ENCODE measurements at regions not wholly inside any gene's neighbourhood (a gene's known extent, or its start where the extent isn't known, plus 50 kb on each side); places are given as distances from the start of the nearest gene placed in this dataset.

- no peak for TF ChIP-seq SIN3A (IDR thresholded peaks at IDR 0.05; ENCODE audit: borderline replicate concordance, insufficient read depth, low read depth, low read length)
- TF ChIP-seq TCF7L2 (IDR thresholded peaks at IDR 0.05; ENCODE audit: low read depth, low read length), result no peak
- no peak for TF ChIP-seq POLR2AphosphoS5 (IDR thresholded peaks at IDR 0.05; ENCODE audit: low read depth, low read length)
- TF ChIP-seq CTCF (IDR thresholded peaks at IDR 0.05), result no peak
- no peak for TF ChIP-seq REST (IDR thresholded peaks at IDR 0.05; ENCODE audit: insufficient read depth in 1 of 2, low read depth in 2 of 2, low read length in 1 of 2)
- in situ Hi-C loops (cut with HindIII; ENCODE audit: low pct_unique_long_range_greater_than_20kb, low sequenced_read_pairs), result no loop called here
- Histone ChIP-seq H3K27me3 (ENCODE audit: control insufficient read depth, insufficient read depth, low read length) (no peaks in the 10 kb centered on the region), H3K36me3 (ENCODE audit: control insufficient read depth, insufficient read depth, low read length) (no peaks in the 10 kb centered on the region), H3K9me3 (ENCODE audit: control insufficient read depth, insufficient read depth, low read depth, low read length) (no peaks in the 10 kb centered on the region), H3K27ac (ENCODE audit: low read length) (no peak overlapping the region), H3K4me1 (ENCODE audit: control insufficient read depth, insufficient read depth, low read length) (no peaks in the 10 kb centered on the region), H3K4me3 (ENCODE audit: low read depth in 2 of 2, low read length in 2 of 2) (no peak overlapping the region)
- no peak for ATAC-seq
- CTCF ChIA-PET, result no interaction called here
- intact Hi-C loops (cut with micrococcal nuclease; ENCODE audit: unreplicated experiment), result no loop called here
- POLR2A ChIA-PET, result no interaction called here
- no TSS peak for BruUV-seq (replicated peaks)
- no peak for DNase-seq (ENCODE audit: low read depth, low spot score)
Observed at GRCh38 chr9:29796291-29796952, 2223.1 kb upstream of the C9orf72 start.

- H3K27me3 ChIP-seq (ENCODE audit: control insufficient read depth, insufficient read depth, low read length), result no peaks in the 10 kb centered on the region
- H3K4me1 ChIP-seq (ENCODE audit: control insufficient read depth, insufficient read depth, low read length), result no peaks in the 10 kb centered on the region
- no peak for TF ChIP-seq TCF7L2 (IDR thresholded peaks at IDR 0.05; ENCODE audit: low read depth, low read length)
- TF ChIP-seq CTCF (IDR thresholded peaks at IDR 0.05), result no peak
- TF ChIP-seq POLR2AphosphoS5 (IDR thresholded peaks at IDR 0.05; ENCODE audit: low read depth, low read length), result no peak
- TF ChIP-seq REST (IDR thresholded peaks at IDR 0.05; ENCODE audit: insufficient read depth in 1 of 2, low read depth in 2 of 2, low read length in 1 of 2), result no peak
- TF ChIP-seq SIN3A (IDR thresholded peaks at IDR 0.05; ENCODE audit: borderline replicate concordance, insufficient read depth, low read depth, low read length), result no peak
- CTCF ChIA-PET, result no interaction called here
- DNase-seq (ENCODE audit: low read depth, low spot score) (no peak), ATAC-seq (no peak)
- H3K27ac ChIP-seq (ENCODE audit: low read length), result no peak overlapping the region
- H3K4me3 ChIP-seq (ENCODE audit: low read depth in 2 of 2, low read length in 2 of 2), result no peak overlapping the region
- POLR2A ChIA-PET, result no interaction called here
- no TSS peak for BruUV-seq (replicated peaks)
- in situ Hi-C loops (cut with HindIII; ENCODE audit: low pct_unique_long_range_greater_than_20kb, low sequenced_read_pairs) (no loop called here), intact Hi-C loops (cut with micrococcal nuclease; ENCODE audit: unreplicated experiment) (no loop called here)
- no peaks in the 10 kb centered on the region for H3K36me3 ChIP-seq (ENCODE audit: control insufficient read depth, insufficient read depth, low read length)
- H3K9me3 ChIP-seq (ENCODE audit: control insufficient read depth, insufficient read depth, low read depth, low read length), result no peaks in the 10 kb centered on the region
Observed at GRCh38 chr9:29798599-29798998, 2225.3 kb upstream of the C9orf72 start.
